ENCODE measurements at regions not wholly inside any gene's neighbourhood (a gene's known extent, or its start where the extent isn't known, plus 50 kb on each side); places are given as distances from the start of the nearest gene placed in this dataset.

- TF ChIP-seq, protein P1, sequence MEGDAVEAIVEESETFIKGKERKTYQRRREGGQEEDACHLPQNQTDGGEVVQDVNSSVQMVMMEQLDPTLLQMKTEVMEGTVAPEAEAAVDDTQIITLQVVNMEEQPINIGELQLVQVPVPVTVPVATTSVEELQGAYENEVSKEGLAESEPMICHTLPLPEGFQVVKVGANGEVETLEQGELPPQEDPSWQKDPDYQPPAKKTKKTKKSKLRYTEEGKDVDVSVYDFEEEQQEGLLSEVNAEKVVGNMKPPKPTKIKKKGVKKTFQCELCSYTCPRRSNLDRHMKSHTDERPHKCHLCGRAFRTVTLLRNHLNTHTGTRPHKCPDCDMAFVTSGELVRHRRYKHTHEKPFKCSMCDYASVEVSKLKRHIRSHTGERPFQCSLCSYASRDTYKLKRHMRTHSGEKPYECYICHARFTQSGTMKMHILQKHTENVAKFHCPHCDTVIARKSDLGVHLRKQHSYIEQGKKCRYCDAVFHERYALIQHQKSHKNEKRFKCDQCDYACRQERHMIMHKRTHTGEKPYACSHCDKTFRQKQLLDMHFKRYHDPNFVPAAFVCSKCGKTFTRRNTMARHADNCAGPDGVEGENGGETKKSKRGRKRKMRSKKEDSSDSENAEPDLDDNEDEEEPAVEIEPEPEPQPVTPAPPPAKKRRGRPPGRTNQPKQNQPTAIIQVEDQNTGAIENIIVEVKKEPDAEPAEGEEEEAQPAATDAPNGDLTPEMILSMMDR (IDR thresholded peaks at IDR 0.05; ENCODE audit: low read depth, low read length, poor library complexity, severe bottlenecking): no peak
- no peak for TF ChIP-seq EZH2phosphoT487 (IDR thresholded peaks at IDR 0.05; ENCODE audit: borderline replicate concordance, low read length)
These were observed 199.2 kb downstream of the TFEC start for GRCh38 chr7:115831371-115831770.
